HG03457 (cell line): ENCODE measurements at regions not wholly inside any gene's neighbourhood (a gene's known extent, or its start where the extent isn't known, plus 50 kb on each side); places are given as distances from the start of the nearest gene placed in this dataset.
"Not testable (repeated sequence)": the region's sequence is repeated elsewhere in the genome, so short reads cannot be mapped to it uniquely, and the experiment has no call there.

Experiments
- ATAC-seq: cut with Tn5 transposase; IDR thresholded peaks from one replicate; pipeline ENCODE4 v1.9.1; 2021; ENCODE audit warnings: moderate number of reproducible peaks; ENCODE audit not compliant: unreplicated experiment

DNA sequence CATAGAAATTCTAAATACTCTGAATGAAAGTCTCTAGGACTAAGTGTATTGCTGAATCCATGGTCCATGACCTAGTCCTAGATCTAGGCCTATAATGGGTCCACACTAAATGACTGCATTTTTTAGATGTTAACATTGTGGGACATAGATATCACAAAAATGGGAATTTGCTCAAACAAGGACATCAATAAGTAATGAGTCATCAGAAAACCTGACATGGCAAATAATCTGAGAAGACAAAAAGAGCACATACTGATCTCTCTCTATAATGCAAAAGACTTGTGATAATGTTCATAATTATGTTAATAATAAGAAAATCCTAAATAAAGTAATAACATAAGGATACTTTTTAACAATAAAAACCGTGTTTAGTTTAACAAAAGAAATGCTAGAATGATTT lies 1168.4 kb downstream of the FSCB start:
- ATAC-seq: no peak

DNA sequence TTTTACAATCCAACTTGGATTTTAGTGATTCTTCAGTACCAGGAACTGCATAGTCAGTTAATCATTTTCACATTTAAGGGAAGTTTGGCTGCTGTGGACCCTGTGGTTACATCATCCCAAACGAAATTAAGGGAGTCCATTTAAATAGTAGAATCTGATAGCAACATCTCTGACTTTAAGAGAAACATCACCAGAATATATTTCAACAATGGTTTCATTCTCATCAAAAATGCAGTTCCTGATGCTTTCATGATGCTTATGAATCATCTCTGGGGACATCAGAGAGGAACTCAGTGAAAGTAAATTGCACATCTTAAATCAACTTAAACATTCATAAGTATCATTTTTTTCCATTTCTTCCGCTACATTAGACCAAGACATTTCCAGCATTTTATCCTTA lies 1170.7 kb downstream of the FSCB start:
- ATAC-seq: no peak

DNA sequence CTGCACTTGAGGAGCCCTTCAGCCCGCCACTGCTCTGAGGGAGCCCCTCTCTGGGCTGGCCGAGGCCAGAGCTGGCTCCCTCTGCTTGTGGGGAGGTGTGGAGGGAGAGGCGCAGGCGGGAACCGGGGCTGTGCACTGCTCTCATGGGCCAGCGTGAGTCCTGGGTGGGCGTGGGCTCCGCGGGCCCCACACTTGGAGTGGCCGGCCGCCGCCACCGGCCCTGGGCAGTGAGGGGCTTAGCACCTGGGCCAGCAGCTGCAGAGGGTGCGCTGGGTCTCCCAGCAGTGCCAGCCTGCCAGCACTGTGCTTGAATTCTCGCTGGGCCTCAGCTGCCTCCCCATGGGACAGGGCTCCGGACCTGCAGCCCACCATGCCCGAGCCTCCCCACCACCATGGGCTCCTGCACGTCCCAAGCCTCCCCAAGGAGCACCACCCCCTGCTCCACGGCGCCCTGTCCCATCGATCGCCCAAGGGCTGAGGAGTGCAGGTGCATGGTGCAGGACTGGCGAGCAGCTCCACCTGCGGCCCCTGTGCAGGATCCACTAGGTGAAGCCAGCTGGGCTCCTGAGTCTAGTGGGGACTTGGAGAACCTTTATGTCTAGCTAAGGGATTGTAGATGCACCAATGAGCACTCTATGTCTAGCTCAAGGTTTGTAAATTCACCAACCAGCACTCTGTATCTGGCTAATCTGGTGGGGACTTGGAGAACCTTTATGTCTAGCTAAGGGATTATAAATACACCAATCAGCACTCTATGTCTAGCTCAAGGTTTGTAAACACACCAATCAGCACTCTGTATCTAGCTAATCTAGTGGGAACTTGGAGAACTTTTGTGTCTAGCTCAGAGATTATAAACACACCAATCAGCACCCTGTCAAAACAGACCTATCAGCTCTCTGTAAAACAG lies 1180.3 kb downstream of the FSCB start:
- not testable (repeated sequence) for ATAC-seq

DNA sequence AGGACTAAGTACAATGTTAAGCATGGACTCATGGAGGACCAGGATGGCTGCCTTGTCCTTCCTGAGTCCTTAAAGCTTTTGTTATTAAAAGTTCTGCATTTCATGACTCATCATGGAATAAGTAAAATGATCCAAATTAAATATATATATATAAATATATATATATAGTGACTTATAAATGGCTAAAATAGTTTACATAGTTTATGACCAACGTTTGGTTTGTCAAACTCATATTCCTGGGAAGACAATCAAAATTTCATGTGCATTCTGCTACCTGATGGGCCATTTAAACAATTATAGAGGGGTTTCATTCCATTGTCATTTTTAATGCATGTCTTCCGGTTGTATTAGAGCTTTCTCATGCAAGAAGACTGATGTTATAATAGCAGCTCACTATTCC lies 1190.7 kb downstream of the FSCB start:
- no peak for ATAC-seq

DNA sequence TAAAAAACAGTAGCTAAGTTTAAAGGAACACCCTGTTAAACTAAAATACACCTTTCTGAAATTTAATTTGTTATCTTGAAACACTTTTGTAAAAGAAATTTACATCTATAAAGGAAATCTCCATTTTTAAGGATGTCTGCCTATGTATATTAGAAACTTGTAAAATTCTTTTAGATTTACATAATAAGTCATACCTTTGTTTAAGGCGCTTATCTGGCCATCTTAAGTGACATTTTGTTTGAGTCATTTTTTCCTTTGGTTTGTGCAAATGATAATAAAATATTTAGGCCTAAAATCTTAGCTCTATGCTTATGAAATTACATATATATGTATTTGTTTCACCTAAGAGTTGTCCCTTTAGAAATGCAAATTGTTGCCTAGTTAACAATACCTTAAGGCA lies 1193.4 kb downstream of the FSCB start:
- no peak for ATAC-seq

DNA sequence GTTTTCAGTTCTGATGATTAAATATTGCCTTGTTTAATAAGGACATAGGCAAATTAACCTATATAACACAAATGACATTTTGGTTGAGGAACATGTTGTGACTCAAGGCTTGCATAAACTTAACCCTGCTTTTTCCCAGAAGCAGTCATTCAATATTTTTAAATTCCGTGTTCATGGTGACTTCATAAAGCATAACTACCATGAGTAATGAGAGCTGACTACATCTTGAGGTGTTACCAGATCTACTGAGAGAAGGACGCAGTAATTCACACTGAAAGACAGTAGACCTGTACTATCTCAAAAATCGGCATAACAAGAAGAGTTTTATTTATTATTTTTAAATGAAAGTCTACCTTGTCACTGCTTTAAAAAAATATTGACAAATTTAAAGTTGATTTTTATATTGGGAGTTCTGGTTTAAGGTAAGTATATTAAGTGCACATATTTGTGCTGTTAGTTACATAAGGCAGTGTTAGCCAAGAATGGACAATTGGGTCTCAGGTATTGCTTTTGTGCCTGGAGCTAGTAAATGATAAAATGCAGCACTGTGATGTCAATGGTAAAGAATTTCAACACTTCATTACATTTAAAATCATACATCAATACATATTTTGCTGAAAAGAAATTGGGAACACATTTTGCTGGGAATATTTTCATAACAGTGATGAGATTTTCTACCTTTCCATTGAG lies 1198.5 kb downstream of the FSCB start:
- no peak for ATAC-seq

DNA sequence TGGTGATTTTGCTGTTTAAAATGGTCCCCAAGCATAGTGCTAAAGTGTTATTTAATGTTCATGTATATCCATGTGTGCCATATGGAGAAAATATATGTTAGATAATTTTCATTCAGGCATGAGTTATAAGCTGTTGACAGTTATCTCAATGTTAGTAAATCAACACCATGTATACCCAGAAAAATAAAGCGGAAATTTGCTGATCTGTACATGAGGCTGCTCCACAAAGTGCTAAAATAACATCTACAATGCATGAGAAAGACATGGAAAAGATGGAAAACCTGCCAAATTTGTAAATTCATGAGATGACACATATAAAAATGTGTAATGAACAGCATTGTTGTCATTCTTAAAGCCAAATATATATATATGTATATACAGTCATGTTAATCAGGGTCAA lies 1199.2 kb downstream of the FSCB start:
- ATAC-seq: no peak

DNA sequence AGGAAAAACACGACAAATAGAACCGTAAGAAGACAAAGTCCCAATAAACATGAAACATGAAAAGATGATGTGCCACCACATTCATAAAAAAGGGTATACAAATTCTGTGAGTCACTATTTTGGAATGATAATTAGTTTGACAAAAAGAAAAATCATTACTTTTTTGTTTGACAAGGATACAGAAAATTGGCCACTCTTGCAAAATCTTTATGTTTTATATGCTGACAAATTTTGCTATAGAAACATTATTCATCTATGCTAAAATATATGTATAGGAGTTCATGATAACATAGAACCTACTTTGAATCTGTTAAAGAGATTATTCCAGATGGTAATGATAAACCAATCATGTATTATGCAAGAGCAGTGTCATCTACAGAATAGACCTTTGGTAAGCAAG lies 1201.0 kb downstream of the FSCB start:
- ATAC-seq: no peak

DNA sequence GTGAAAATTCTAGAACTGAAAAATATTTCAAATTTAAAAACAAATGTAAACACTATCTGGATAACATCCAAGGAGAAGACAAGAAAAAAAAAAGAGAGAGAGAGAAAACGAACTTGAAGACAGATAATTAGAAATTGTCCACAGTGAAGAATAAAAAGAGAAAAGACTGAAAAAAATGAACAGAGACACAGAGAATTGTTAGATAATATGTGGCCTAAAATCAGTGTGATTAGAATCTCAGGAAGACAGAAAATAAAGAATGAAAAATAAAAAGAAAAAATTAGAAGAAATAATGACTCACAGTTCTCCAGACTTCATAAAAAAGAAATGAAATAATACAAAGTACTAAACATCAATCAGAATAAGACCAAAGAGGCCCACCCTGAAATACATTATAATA lies 1209.3 kb downstream of the FSCB start:
- no peak for ATAC-seq

DNA sequence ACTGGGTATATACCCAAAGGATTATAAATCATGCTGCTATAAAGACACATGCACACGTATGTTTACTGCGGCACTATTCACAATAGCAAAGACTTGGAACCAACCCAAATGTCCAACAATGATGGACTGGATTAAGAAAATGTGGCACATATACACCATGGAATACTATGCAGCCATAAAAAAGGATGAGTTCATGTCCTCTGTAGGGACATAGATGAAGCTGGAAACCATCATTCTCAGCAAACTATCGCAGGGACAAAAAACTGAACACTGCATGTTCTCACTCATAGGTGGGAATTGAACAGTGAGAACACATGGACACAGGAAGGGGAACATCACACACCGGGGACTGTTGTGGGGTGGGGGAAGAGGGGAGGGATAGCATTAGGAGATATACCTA lies 1211.0 kb downstream of the FSCB start:
- ATAC-seq: not testable (repeated sequence)

DNA sequence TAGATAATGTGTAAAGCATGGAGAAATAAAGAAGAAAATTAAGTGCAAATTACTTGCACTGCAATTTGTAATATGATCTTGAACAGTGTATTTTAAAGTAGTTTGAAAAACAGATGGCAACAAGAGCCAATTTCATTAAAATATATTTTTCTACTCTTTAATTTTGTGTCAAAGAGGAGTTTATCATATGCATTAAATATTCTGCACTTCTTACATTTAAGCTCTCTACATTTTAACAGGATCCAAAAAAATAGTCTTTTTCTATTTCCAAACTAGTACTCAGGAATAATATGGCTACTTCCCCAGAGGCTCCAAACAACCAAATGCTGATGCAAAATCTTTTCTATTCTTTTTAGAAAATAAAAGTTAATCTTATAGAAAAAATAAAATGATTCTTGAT lies 1221.5 kb downstream of the FSCB start:
- no peak for ATAC-seq

DNA sequence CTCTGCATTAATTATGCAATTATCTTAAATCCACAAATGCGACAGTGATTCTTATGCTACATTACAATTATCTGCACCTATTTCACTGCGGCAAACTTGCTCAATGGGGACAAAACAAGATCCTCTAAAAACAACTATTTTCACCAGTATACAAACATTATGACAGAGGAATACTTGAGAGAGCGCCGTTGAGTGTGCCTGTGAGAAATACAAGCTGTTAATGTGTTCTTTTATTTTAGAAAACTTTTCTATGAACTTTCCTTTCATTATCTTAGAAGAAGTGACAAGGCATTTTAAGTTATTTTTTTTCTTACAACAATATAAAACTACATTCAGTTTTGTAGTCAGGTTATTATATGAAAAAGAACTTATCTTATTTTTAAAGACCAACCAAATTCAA lies 1247.0 kb downstream of the FSCB start:
- no peak for ATAC-seq

DNA sequence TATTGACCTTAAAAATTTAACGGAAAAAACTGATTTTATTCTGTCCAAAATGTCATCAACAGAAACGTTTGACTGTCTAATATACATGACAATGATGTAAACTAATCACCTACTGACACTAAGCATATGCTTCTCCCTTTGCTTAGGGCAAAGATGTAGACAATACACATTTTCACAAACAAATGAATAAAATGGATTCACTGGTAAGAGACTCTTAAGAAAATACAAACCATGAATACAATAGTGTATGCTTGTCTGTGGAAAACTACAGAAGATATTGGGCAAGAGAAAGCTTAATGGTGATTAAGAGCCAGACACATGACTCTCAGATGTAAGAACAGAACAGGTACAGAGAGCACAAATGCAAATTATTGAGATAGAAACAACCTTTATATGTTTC lies 1248.7 kb downstream of the FSCB start:
- no peak for ATAC-seq

DNA sequence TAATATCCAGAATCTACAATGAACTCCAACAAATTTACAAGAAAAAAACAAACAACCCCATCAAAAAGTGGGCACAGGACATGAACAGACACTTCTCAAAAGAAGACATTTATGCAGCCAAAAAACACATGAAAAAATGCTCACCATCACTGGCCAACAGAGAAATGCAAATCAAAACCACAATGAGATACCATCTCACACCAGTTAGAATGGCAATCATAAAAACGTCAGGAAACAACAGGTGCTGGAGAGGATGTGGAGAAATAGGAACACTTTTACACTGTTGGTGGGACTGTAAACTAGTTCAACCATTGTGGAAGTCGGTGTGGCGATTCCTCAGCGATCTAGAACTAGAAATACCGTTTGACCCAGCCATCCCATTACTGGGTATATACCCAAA lies 1250.1 kb downstream of the FSCB start:
- not testable (repeated sequence) for ATAC-seq

DNA sequence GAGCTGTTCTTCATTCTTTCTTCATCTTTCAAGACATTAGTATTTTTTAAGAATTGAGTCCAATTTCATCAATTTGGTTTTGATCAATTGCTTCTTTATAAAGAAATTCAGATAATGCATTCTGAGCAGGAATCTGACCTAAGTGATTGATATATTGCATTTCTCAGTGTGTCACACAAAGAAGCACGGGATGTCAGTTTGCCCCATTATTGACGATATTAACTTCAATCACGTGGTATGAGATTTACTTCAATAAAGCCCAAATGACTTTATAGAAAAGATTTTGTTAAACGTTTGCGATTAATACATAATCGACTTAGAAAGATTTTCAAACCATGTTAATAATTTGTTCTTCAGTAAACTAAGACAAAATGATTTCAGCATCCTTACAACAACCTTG lies 1254.2 kb downstream of the FSCB start:
- ATAC-seq: no peak

DNA sequence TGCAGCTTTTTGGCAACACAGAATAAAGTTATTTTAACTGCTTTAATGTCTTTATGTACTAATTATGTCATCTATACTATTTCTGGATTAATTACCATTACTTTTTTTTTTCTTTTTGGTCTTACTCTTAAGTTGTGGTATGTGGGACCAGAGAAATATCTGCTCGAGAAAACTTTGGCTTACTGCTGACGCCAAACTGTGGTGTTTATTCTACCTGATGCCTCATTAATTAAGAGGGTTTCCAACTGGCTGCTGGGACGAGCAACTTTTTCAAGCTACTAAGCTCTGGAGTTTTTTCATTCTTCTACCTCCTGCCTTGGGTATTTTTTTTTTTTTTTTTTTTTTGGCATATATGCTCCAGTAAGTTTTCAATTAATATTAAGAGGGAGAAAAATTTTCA lies 1257.5 kb downstream of the FSCB start:
- ATAC-seq: no peak

DNA sequence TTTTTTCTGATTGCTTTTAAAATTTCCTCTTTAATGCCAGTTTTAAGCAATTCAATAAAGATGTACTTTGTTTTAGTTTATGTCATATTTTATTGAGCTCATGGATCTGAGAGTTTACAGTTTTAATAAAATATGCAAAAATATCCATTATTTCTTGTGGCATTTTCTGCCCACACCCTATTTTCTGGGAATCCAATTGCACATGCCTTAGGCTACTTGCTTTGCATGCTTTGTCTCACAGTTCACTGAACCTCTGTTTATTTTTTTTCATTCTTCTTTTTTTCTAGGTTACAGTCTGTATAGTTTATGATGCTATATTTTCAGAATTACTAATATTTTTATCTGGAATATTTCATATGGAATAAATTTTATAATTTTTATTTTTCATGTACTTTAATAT lies 1258.0 kb downstream of the FSCB start:
- ATAC-seq: no peak

DNA sequence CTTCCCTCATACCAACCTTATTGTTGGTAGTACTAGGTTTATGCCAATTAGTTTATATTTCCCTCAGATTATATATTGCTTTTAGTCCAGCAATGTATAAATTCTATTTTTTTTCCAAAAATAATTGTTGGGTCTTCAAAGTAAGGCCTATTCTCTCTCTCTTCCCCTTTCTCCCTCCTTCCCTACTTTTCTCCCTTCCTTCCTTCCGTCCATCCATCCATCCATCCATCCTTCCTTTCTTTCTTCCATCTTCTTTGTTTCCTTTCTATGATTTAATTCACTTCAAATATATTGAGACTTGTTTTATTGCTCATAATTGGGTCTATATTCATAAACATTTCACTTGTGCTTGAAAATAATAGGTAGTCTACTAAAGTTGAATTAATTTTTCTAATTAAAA lies 1259.2 kb downstream of the FSCB start:
- no peak for ATAC-seq

DNA sequence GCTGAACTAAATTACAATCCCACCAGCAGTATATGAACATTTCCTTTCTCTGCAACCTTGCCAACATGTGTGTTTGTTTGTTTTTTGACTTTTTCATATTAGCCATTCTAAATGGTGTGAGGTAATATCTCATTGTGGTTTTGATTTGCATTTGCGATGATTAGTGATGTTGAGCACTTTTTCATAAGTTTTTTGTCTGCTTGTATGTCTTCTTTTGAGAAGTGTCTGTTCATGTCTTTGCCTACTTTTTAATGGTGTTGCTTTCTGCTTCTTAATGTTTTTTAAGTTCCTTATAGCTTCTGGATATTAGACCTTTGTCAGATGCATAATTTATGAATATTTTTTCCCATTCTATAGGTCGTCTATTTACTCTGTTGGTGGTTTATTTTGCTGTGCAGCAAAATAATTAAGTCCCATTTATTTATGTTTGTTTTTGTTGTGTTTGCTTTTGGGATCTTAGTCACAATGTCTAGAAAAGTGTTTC lies 1262.9 kb downstream of the FSCB start:
- ATAC-seq: no peak

DNA sequence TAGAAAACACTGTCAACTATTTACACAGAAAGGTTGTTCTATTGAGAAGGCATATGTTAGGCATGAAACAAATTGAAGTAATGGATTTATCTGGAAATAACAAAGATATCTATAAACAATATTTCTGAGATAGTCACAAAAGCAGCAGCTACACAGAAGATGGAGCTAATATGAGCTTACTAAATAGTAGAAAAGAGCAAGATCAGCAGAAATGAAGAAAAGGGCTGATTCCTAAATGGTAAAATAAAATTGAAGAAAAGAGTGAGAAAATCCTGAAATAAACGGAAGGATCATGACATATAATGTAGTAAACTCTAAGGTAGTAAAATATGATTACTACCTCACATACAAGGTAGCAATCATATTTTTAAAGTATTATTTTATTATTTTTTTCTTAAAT lies 1263.9 kb downstream of the FSCB start:
- no peak for ATAC-seq

DNA sequence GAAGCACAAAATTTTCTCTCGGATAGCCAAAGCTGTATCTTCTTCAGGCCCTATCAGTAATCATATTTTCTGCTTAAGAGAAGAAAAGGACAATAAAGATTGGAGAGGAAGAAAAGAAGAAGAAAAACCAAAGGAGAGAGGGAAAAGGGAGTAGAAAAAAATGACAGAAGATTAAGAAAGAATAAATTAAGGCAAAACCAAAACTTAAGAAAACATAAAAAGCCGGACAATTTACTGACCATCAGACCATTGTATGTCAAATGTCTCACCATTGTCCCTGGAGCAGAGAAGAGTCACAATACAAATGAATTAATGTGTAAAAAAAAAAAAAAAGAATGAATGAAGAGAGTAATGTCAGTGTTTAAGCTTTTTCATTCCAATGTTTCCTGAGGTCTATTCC lies 1274.8 kb downstream of the FSCB start:
- ATAC-seq: no peak

DNA sequence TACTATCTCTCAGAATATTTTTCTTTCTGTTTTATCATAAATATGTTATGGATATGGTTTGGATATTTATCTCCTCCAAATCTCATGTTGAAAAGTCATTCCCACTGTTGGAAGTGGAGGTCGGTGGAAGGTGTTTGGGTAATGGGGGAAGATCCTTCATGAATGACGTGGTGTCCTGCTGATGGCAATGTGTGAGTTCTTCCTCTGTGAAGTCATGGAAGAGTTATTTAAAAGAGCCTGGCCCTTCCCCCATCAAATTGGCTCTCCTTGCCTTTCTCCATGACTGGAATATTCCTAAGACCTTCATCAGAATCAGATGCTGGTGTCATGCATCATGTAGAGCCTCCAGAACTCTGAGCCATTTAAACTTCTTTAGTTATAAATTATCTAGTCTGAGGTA lies 1291.6 kb downstream of the FSCB start:
- no peak for ATAC-seq
